ENCODE measurements at regions not wholly inside any gene's neighbourhood (a gene's known extent, or its start where the extent isn't known, plus 50 kb on each side); places are given as distances from the start of the nearest gene placed in this dataset.

DNA sequence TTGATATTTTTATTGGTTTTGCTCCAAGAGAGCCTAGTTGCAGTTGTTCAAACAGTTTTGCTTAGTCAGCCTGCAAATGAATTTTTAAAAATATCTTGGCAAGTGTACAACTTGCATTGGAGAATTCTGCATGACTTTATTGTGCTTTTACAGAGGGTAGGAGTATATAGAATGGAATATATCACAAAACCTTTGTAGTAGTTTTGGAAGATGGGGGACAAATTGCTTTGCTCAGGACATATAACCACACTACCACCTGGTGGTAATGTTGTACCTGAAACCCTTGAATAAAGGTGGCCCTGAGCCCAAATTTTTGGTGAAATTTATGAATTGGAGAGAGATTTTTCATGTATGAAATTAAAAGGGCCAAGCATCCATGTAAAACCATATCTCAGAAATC, 645.2 kb downstream of the MED13L start:
- no peak for TF ChIP-seq POLR2A (IDR thresholded peaks at IDR 0.05; ENCODE audit: low read depth, low read length)
- FAIRE-seq = no peak
- DNase-seq (ENCODE audit: insufficient read length, low spot score) = no peak

DNA sequence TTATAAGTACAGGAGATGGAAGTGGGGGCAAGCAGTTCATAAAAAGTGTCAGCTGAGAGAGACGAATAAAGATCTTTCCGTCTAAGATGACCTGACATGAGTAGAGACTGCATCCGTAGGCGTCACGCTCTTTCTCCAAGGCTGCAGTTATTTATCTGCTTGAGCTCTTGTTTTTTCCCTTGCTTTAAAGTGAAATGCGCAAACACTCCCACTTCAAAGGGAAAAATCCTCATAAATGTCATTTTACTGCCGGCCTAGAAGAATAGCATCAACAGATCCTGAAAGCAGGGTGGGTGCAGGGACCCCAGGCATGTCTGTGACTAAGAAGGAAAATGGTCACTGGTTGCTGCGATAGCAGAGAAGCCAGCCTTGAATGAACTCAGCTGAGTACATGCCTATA, 647.4 kb downstream of the MED13L start:
- DNase-seq (ENCODE audit: insufficient read length, low spot score) (no peak), FAIRE-seq (no peak)
- no peak for TF ChIP-seq POLR2A (IDR thresholded peaks at IDR 0.05; ENCODE audit: low read depth, low read length)

DNA sequence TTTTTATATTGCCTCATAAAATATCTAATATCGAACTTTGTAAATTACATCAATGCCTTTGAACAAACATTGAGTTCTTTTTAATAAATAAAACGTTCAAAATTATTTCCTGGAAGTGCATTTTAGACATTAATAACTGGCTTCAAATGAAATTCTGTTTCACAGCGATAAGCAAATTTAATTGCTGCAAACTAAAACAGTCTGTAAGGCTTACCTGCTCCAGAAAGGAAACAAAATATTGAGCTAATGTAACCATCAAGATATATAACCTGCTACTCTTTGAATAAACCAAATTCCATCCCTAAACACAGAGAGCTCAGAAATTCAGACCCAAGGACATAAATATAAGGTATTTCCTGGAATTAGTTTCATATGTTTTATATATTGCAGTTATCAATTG, 651.3 kb downstream of the MED13L start:
- no peak for TF ChIP-seq POLR2A (IDR thresholded peaks at IDR 0.05; ENCODE audit: low read depth, low read length)
- FAIRE-seq (no peak), DNase-seq (ENCODE audit: insufficient read length, low spot score) (no peak)

GRCh38 chr12:115623764-115624334, 653.6 kb downstream of the MED13L start:
- TF ChIP-seq POLR2A (IDR thresholded peaks at IDR 0.05; ENCODE audit: low read depth, low read length) = no peak
- FAIRE-seq = no peak

GRCh38 chr12:115623275-115623674, 654.2 kb downstream of the MED13L start:
- TF ChIP-seq POLR2A (IDR thresholded peaks at IDR 0.05; ENCODE audit: low read depth, low read length) = no peak
- DNase-seq (ENCODE audit: insufficient read length, low spot score) (no peak), FAIRE-seq (no peak)

More at GRCh38 chr12:115623764-115624334, 653.6 kb downstream of the MED13L start:
- DNase-seq (ENCODE audit: insufficient read length, low spot score) = no peak

- no peak for DNase-seq (ENCODE audit: insufficient read length, low spot score)
- no peak for FAIRE-seq
- no peak for TF ChIP-seq POLR2A (IDR thresholded peaks at IDR 0.05; ENCODE audit: low read depth, low read length)
These were observed 656.7 kb downstream of the MED13L start for GRCh38 chr12:115620816-115621215.

- FAIRE-seq (no peak), DNase-seq (ENCODE audit: insufficient read length, low spot score) (no peak)
- no peak for TF ChIP-seq POLR2A (IDR thresholded peaks at IDR 0.05; ENCODE audit: low read depth, low read length)
These were observed 657.6 kb downstream of the MED13L start for GRCh38 chr12:115619889-115620288.

- FAIRE-seq (no peak), DNase-seq (ENCODE audit: insufficient read length, low spot score) (no peak)
- TF ChIP-seq POLR2A (IDR thresholded peaks at IDR 0.05; ENCODE audit: low read depth, low read length) = no peak
These were observed 658.4 kb downstream of the MED13L start for GRCh38 chr12:115619061-115619460.

GRCh38 chr12:115618105-115618504, 659.4 kb downstream of the MED13L start:
- no peak for TF ChIP-seq POLR2A (IDR thresholded peaks at IDR 0.05; ENCODE audit: low read depth, low read length)
- DNase-seq (ENCODE audit: insufficient read length, low spot score) (no peak), FAIRE-seq (no peak)

GRCh38 chr12:115617391-115617790, 660.1 kb downstream of the MED13L start:
- no peak for FAIRE-seq
- no peak for DNase-seq (ENCODE audit: insufficient read length, low spot score)
- no peak for TF ChIP-seq POLR2A (IDR thresholded peaks at IDR 0.05; ENCODE audit: low read depth, low read length)

DNA sequence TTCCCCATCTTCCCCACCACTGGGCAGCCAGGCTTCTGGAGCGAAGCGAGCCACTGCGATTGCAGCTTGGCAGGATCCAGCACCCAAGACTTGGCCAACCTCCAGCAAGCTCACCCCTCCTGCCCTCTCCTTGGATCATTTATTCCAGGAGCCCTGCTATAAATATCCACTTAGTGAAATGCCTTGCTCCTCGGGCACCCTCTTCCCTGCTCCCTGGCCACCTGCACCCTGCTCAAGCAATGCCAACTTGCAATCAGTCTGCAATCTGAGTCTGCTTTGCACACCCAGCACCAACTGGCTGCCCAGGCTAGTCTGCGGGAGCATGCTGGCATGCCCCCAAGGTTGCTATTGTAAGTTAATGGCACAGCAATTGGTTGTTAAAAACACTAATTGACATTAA, 666.0 kb downstream of the MED13L start:
- DNase-seq (ENCODE audit: insufficient read length, low spot score) (no peak), FAIRE-seq (no peak)
- no peak for TF ChIP-seq POLR2A (IDR thresholded peaks at IDR 0.05; ENCODE audit: low read depth, low read length)

- no peak for TF ChIP-seq POLR2A (IDR thresholded peaks at IDR 0.05; ENCODE audit: low read depth, low read length)
- DNase-seq (ENCODE audit: insufficient read length, low spot score) (no peak), FAIRE-seq (no peak)
These were observed 668.1 kb downstream of the MED13L start for GRCh38 chr12:115609347-115609746.

DNA sequence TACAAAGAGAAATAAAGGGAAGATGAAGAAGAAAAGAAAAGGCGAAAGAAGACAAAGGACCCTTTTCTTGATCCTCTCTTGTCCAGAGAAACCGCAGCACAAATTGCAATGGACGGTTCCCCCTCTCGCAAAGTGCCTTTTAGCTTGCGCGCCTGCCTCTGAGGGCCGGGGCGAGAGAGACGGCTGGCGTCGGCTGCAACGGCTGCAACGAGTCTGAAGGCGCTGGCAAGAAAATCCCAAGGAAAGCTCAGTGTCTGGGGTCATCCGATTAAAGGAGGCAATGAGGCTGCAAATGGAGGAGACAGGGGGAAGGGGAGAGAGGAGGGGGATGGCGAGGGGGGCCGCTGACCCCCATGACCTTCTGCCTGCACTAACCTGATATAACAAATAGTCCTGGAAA, 671.5 kb downstream of the MED13L start:
- DNase-seq (ENCODE audit: insufficient read length, low spot score) (no peak), FAIRE-seq (no peak)
- no peak for TF ChIP-seq POLR2A (IDR thresholded peaks at IDR 0.05; ENCODE audit: low read depth, low read length)

GRCh38 chr12:115598871-115599811, 678.4 kb downstream of the MED13L start:
- FAIRE-seq (no peak), DNase-seq (ENCODE audit: insufficient read length, low spot score) (no peak)
- TF ChIP-seq POLR2A (IDR thresholded peaks at IDR 0.05; ENCODE audit: low read depth, low read length) = no peak

Data from H54 (cell line).